Fibroblast of mammary gland (primary cell): ENCODE measurements at regions not wholly inside any gene's neighbourhood (a gene's known extent, or its start where the extent isn't known, plus 50 kb on each side); places are given as distances from the start of the nearest gene placed in this dataset.

Experiments
- DNase-seq: peaks from one replicate; pipeline ENCODE4 v3.0.0-alpha.2; 2010; ENCODE audit warnings: low read depth
- H3K4me3 ChIP-seq: 2 replicates; pipeline ENCODE4 v1.5.1; 2011; ENCODE audit warnings: low read depth, mild to moderate bottlenecking, low read length, moderate library complexity; ENCODE audit not compliant: control insufficient read depth
- CTCF ChIP-seq: conservative IDR thresholded peaks from 2 replicates; pipeline ENCODE4 v1.5.1; 2011; ENCODE audit warnings: low read depth, low read length, inconsistent platforms; ENCODE audit not compliant: control insufficient read depth, insufficient read depth

- no peak for DNase-seq
- no peak overlapping the region for H3K4me3 ChIP-seq
- TF ChIP-seq CTCF = no peak
These were observed 326.5 kb upstream of the SEMA3C start for GRCh38 chr7:81245353-81245752.

- H3K4me3 ChIP-seq = no peak overlapping the region
- DNase-seq = peak; percentile 61
- TF ChIP-seq CTCF = peak; percentile 13
These were observed 325.4 kb upstream of the SEMA3C start for GRCh38 chr7:81244224-81244623.

GRCh38 chr7:81236560-81236959 is 317.7 kb upstream of the SEMA3C start:
- H3K4me3 ChIP-seq = no peak overlapping the region
- no peak for TF ChIP-seq CTCF
- DNase-seq = no peak

GRCh38 chr7:81235997-81236396 is 317.1 kb upstream of the SEMA3C start:
- no peak for TF ChIP-seq CTCF
- H3K4me3 ChIP-seq = no peak overlapping the region
- no peak for DNase-seq

GRCh38 chr7:81234896-81235295 is 316.0 kb upstream of the SEMA3C start:
- TF ChIP-seq CTCF = no peak
- peak; percentile 30 for DNase-seq
- no peak overlapping the region for H3K4me3 ChIP-seq

- H3K4me3 ChIP-seq = no peak overlapping the region
- DNase-seq = no peak
- no peak for TF ChIP-seq CTCF
These were observed 314.5 kb upstream of the SEMA3C start for GRCh38 chr7:81233208-81233940.
